GM12864 (cell line): ENCODE measurements at regions not wholly inside any gene's neighbourhood (a gene's known extent, or its start where the extent isn't known, plus 50 kb on each side); places are given as distances from the start of the nearest gene placed in this dataset.
"Not testable (repeated sequence)": the region's sequence is repeated elsewhere in the genome, so short reads cannot be mapped to it uniquely, and the experiment has no call there.

Source experiments
- DNase-seq: peaks from one replicate; pipeline ENCODE4 v3.0.0-alpha.2; 2011; ENCODE audit warnings: low read depth
- H3K4me3 ChIP-seq: 2 replicates; pipeline ENCODE4 v1.5.1; 2011; ENCODE audit warnings: mild to moderate bottlenecking, low read depth, low read length, control low read depth
- TF ChIP-seq, protein P1 (sequence below): IDR thresholded peaks from 2 replicates; pipeline ENCODE4 v1.5.1; 2011; ENCODE audit warnings: low read depth, mild to moderate bottlenecking, moderate library complexity, low read length, control low read depth, inconsistent platforms; ENCODE audit errors: missing control alignments

DNA sequence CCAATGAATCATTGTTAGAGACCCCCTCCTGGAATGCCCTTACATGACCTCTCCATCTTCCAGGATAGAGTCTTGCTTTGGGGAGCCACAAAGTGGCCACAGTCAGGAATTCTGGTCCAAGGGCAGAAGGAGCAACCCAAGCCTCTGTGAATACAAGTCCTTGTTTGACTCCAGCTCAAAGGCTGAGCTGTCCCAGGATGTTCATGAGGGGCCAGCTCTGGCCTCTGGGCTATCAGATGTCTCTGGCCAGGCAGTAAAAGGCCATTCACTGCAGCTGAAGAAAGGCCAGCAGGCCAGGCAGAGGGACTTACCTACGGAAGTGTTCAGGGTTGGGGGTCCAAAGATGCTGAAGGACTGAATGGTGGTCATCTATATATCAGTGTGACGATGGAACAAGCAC is 98.3 kb upstream of the IPO9 start:
- no peak for DNase-seq
- TF ChIP-seq, protein P1, sequence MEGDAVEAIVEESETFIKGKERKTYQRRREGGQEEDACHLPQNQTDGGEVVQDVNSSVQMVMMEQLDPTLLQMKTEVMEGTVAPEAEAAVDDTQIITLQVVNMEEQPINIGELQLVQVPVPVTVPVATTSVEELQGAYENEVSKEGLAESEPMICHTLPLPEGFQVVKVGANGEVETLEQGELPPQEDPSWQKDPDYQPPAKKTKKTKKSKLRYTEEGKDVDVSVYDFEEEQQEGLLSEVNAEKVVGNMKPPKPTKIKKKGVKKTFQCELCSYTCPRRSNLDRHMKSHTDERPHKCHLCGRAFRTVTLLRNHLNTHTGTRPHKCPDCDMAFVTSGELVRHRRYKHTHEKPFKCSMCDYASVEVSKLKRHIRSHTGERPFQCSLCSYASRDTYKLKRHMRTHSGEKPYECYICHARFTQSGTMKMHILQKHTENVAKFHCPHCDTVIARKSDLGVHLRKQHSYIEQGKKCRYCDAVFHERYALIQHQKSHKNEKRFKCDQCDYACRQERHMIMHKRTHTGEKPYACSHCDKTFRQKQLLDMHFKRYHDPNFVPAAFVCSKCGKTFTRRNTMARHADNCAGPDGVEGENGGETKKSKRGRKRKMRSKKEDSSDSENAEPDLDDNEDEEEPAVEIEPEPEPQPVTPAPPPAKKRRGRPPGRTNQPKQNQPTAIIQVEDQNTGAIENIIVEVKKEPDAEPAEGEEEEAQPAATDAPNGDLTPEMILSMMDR: no peak
- H3K4me3 ChIP-seq: no peak overlapping the region

DNA sequence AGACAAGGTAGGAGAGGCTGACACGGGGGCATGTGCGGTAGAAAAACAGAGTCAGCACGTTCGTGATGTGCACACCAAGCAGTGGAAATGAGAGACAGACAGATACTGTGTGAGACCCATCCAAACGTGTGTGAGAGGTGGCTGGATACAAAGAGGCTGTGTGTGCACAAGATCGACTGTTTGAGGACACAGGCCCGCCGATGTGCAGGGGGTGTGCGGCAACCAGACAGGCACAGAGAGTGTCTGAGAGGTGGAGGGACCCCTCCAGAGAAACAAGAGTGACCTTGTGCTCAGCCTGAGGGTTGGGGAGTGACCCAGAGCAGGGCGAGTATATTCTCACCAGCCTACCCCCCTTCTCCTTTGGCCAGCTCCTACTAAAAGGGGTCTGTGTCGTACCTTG is 97.8 kb upstream of the IPO9 start:
- H3K4me3 ChIP-seq: no peak overlapping the region
- TF ChIP-seq, protein P1: no peak
- no peak for DNase-seq

DNA sequence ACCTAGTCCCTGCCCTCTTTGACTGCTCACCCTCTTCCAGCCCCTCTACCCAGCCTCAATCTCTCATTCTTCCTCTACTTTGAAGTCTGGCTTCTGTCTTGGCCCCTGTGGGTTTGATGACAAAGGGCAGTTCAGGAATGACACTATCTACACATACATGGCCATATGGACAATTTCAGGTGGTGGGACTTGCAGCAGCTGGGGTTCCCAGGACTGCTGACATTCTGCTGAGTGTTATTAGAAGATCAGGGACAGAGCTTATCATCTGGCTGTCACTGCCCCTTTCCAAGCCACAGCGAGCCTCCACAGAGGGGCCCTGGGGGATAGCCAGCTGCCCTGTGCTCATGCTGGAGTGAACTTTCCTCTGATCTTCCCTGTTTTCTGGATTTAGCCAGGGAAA is 97.4 kb upstream of the IPO9 start:
- DNase-seq: no peak
- TF ChIP-seq, protein P1: no peak
- no peak overlapping the region for H3K4me3 ChIP-seq

DNA sequence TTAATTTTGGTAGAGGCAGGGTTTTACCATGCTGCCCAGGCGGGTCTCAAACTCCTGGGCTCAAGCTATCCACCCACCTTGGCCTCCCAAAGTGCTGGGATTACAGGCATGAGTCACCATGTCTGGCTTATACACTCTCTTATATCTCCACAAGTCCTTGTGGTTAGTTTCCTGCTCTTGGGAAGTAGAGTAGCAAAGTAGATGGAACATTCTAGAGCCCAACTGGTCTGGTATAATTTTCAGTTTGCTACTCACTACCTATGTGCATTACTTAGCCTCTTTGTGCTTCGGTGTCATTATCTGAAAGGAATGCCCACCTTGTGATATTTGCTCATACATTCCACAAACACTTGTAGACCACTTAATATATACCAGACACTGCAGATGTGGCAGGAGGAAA is 96.6 kb upstream of the IPO9 start:
- DNase-seq: no peak

DNA sequence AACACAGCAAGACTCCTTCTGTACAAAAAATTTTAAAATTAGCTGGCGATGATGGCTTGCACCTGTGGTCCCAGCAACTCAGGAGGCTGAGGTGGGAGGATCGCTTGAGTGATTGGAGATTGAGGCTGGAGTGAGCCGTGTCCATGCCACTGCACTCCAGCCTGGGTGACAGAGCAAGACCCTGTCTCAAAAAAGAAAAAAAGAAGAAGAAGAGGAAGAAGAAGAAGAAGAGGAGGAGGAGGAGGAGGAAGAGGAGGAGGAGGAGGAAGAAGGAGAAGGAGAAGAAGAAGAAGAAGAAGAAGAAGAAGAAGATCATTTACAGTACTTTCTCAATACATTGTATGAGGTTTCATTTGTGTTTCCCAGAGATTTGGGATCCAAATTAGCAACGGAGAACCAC is 94.7 kb upstream of the IPO9 start:
- not testable (repeated sequence) for H3K4me3 ChIP-seq, DNase-seq

More for the DNA sequence above, 96.6 kb upstream of the IPO9 start:
- H3K4me3 ChIP-seq: no peak overlapping the region
- TF ChIP-seq, protein P1: no peak

DNA sequence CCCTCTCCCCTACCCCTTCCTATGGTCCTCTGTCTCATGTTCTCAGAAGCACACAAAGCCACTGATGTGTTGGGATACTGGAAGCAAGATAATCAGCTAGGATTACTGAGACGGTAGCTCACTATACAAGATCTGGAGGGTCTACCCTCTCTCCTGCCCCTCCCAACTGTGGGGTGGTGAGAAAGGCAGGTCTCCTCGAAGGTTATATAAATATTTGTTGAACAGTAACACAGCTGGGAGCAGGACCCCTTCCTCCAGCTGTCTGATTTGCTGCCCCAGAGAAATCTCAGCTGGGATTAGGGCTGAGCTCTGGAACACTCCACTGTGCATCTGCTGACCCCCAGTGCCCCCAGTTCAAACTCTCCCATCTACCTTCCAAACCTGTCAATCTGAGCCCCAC is 94.2 kb upstream of the IPO9 start:
- H3K4me3 ChIP-seq: no peak overlapping the region
- DNase-seq: no peak
- TF ChIP-seq, protein P1: no peak

DNA sequence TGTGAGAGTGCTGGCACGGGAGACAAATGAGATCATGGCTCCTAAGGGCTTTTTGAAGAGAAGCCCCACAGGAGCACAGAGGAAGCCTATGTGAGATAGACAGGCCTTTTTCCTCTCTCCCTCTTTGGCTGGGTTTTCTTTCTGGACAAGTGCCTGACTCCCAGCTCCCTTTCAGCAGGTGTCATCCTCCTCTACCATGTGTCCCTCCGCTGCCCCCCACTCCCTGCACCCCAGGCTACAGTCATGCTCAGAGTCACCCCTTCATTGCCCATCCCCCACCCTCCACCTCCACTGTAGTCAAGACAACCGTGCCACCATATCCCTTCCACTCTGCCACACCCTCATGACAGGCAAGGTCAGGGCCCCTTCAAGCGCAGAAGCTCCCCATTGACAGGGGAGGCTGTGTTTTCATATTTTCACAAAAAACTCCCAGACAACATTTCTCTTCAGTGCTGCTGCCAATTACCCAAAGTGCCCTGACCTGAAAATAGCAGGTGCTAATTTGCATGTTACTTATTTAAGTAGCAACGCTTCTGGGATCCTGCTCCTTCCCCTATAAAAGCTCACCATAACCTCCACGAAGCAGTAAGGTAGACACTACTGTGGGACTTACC is 92.1 kb upstream of the IPO9 start:
- no peak overlapping the region for H3K4me3 ChIP-seq
- TF ChIP-seq, protein P1: no peak
- DNase-seq: no peak
